ENCODE measurements at regions not wholly inside any gene's neighbourhood (a gene's known extent, or its start where the extent isn't known, plus 50 kb on each side); places are given as distances from the start of the nearest gene placed in this dataset.

- WGBS (ENCODE audit: insufficient coverage), result 88% methylated on average over 4 of the region's 5 CpGs
- ATAC-seq (replicated peaks in 1 of 4), result no peak
- Mint-ChIP-seq H3K4me3 (no peak overlapping the region), H3K27ac (no peak overlapping the region), H3K9me3 (peaks cover 3 to 4% (median 3%) of the 10 kb centered on the region in 3 donors), H3K4me1 (peaks cover 0 to 5% (median 5%) of the 10 kb centered on the region in 3 donors), H3K27me3 (no peaks in the 10 kb centered on the region), H3K36me3 (peaks cover 8% of the 10 kb centered on the region)
- no peaks in the 10 kb centered on the region for H3K27me3 ChIP-seq (replicated peaks in 1 of 2; ENCODE audit: control insufficient read depth in 2 of 2, extremely low read depth in 1 of 2, insufficient read depth in 2 of 2, low read length in 1 of 2)
- peaks cover 0 to 5% of the 10 kb centered on the region in 2 experiments for H3K4me1 ChIP-seq (ENCODE audit: control insufficient read depth in 1 of 2, extremely low read depth in 1 of 2, insufficient read depth in 2 of 2, low read length in 2 of 2)
- CTCF ChIA-PET, result interaction anchor here (0.7 kb wide), 2 partner anchors 1153 to 1739 kb away, joined by 3 to 6 read pairs; no protein-coding TSS in a partner anchor
- POLR2A ChIA-PET, result no interaction called here
- DNase-seq, result no peak
- no peaks in the 10 kb centered on the region for H3K9me3 ChIP-seq
- no peak overlapping the region for H3K4me3 ChIP-seq (ENCODE audit: control insufficient read depth in 1 of 2, extremely low read depth in 1 of 2, low read length in 1 of 2)
- H3K36me3 ChIP-seq (ENCODE audit: control insufficient read depth in 2 of 2, extremely low read depth in 1 of 2, insufficient read depth in 1 of 2, low read length in 1 of 2), result no peaks in the 10 kb centered on the region
- no peak overlapping the region for H3K27ac ChIP-seq (ENCODE audit: low read length)
These were observed 50.2 kb upstream of the ZMIZ1 start for GRCh38 chr10:79018521-79019011.

Measured in T-cell (primary cell).